DND-41 (cell line): ENCODE measurements at regions not wholly inside any gene's neighbourhood (a gene's known extent, or its start where the extent isn't known, plus 50 kb on each side); places are given as distances from the start of the nearest gene placed in this dataset.

Experiments
- ATAC-seq: fragments of 200-7000 bp; cut with Tn5 transposase; 3 replicates; pipeline ENCODE4 v1.9.1; 2021; ENCODE audit warnings: low read depth; ENCODE audit not compliant: insufficient read depth
- DNase-seq: peaks from one replicate; pipeline ENCODE4 v3.0.0-alpha.2; 2020
- H2AFZ ChIP-seq: 2 replicates; pipeline ENCODE4 v1.6.0; 2012; ENCODE audit warnings: low read depth, low read length
- H3K27ac ChIP-seq: 2 replicates; pipeline ENCODE4 v1.5.1; 2012; ENCODE audit warnings: low read length, inconsistent platforms
- H3K27me3 ChIP-seq: fragments of 200-600 bp; sonication (generic); 2 replicates; pipeline ENCODE4 v1.6.0; 2012; ENCODE audit warnings: low read length, mild to moderate bottlenecking, inconsistent platforms; ENCODE audit not compliant: insufficient read depth, poor library complexity
- H3K36me3 ChIP-seq: 2 replicates; pipeline ENCODE4 v1.5.1; 2012; ENCODE audit warnings: low read length, inconsistent platforms; ENCODE audit not compliant: insufficient read depth
- H3K4me1 ChIP-seq: 2 replicates; pipeline ENCODE4 v1.5.1; 2012; ENCODE audit warnings: mild to moderate bottlenecking, low read length; ENCODE audit not compliant: insufficient read depth
- H3K4me2 ChIP-seq: 2 replicates; pipeline ENCODE4 v1.6.0; 2012; ENCODE audit warnings: mild to moderate bottlenecking, moderate library complexity, low read length, inconsistent platforms; ENCODE audit not compliant: insufficient read depth
- H3K4me3 ChIP-seq, 2 experiments: fragments of 200-600 bp in 1 of 2; shearing (Covaris generic) in 1 of 2; 2 replicates each; pipeline ENCODE4 v1.5.1; 2012 to 2016; ENCODE audit warnings: inconsistent platforms in 2 of 2, low read length in 2 of 2, mild to moderate bottlenecking in 2 of 2, low read depth in 1 of 2, moderate library complexity in 1 of 2
- H3K79me2 ChIP-seq: 2 replicates; pipeline ENCODE4 v1.6.0; 2012; ENCODE audit warnings: low read length, inconsistent platforms; ENCODE audit not compliant: insufficient read depth
- H3K9ac ChIP-seq: 2 replicates; pipeline ENCODE4 v1.6.0; 2012; ENCODE audit warnings: low read depth, mild to moderate bottlenecking, inconsistent platforms, low read length, moderate library complexity
- H3K9me3 ChIP-seq: 2 replicates; pipeline ENCODE4 v1.5.1; 2012; ENCODE audit warnings: low read length, moderate library complexity, mild to moderate bottlenecking, inconsistent platforms; ENCODE audit not compliant: insufficient read depth, severe bottlenecking
- H4K20me1 ChIP-seq: 2 replicates; pipeline ENCODE4 v1.6.0; 2012; ENCODE audit warnings: low read length; ENCODE audit not compliant: insufficient read depth
- CTCF ChIP-seq: IDR thresholded peaks from 2 replicates; pipeline ENCODE4 v1.5.1; 2012; ENCODE audit warnings: borderline replicate concordance, low read length, moderate library complexity, mild to moderate bottlenecking; ENCODE audit not compliant: poor library complexity, severe bottlenecking; ENCODE audit errors: extremely low read depth
- EZH2 ChIP-seq: IDR thresholded peaks from 3 replicates; pipeline ENCODE4 v1.6.1; 2012; ENCODE audit warnings: borderline replicate concordance, low read depth, mild to moderate bottlenecking, moderate library complexity, low read length, inconsistent platforms; ENCODE audit not compliant: severe bottlenecking

- no peak overlapping the region for H2AFZ ChIP-seq
Measured at GRCh38 chr10:6842722-6843121, 262.6 kb upstream of the PRKCQ start.

GRCh38 chr10:6841761-6842160, 261.7 kb upstream of the PRKCQ start:
- Histone ChIP-seq H3K4me1 (no peaks in the 10 kb centered on the region), H3K4me3 (no peak overlapping the region), H2AFZ (no peak overlapping the region), H3K9me3 (no peaks in the 10 kb centered on the region), H3K36me3 (no peaks in the 10 kb centered on the region), H3K79me2 (no peaks in the 10 kb centered on the region), H3K27me3 (no peaks in the 10 kb centered on the region), H3K9ac (no peak overlapping the region), H3K4me2 (no peak overlapping the region), H3K27ac (no peak overlapping the region), H4K20me1 (no peaks in the 10 kb centered on the region)
- no peak for ATAC-seq
- DNase-seq: no peak
- TF ChIP-seq CTCF: no peak
- no peak for TF ChIP-seq EZH2

More at GRCh38 chr10:6842722-6843121, 262.6 kb upstream of the PRKCQ start:
- H3K9me3 ChIP-seq: no peaks in the 10 kb centered on the region
- H3K4me3 ChIP-seq: no peak overlapping the region
- H3K4me2 ChIP-seq: no peak overlapping the region
- DNase-seq: no peak
- H3K27me3 ChIP-seq: no peaks in the 10 kb centered on the region
- no peak overlapping the region for H3K9ac ChIP-seq
- H3K79me2 ChIP-seq: no peaks in the 10 kb centered on the region
- no peak for ATAC-seq
- TF ChIP-seq CTCF (no peak), EZH2 (no peak)
- no peaks in the 10 kb centered on the region for H3K36me3 ChIP-seq
- no peak overlapping the region for H3K27ac ChIP-seq
- no peaks in the 10 kb centered on the region for H3K4me1 ChIP-seq
- no peaks in the 10 kb centered on the region for H4K20me1 ChIP-seq

- H3K9me3 ChIP-seq: no peaks in the 10 kb centered on the region
- DNase-seq (no peak), ATAC-seq (no peak)
- H2AFZ ChIP-seq: no peak overlapping the region
- H3K79me2 ChIP-seq: no peaks in the 10 kb centered on the region
- no peak overlapping the region for H3K27ac ChIP-seq
- H3K4me1 ChIP-seq: no peaks in the 10 kb centered on the region
- no peaks in the 10 kb centered on the region for H4K20me1 ChIP-seq
- H3K4me3 ChIP-seq: no peak overlapping the region
- H3K36me3 ChIP-seq: no peaks in the 10 kb centered on the region
- no peak overlapping the region for H3K9ac ChIP-seq
- no peak for TF ChIP-seq CTCF
- no peak for TF ChIP-seq EZH2
- H3K4me2 ChIP-seq: no peak overlapping the region
- no peaks in the 10 kb centered on the region for H3K27me3 ChIP-seq
Measured at GRCh38 chr10:6840766-6841165, 260.7 kb upstream of the PRKCQ start.

GRCh38 chr10:6840201-6840691, 260.2 kb upstream of the PRKCQ start:
- no peaks in the 10 kb centered on the region for H3K79me2 ChIP-seq
- H3K36me3 ChIP-seq: no peaks in the 10 kb centered on the region
- no peaks in the 10 kb centered on the region for H3K9me3 ChIP-seq
- no peak overlapping the region for H2AFZ ChIP-seq
- DNase-seq: no peak
- no peaks in the 10 kb centered on the region for H3K27me3 ChIP-seq
- no peaks in the 10 kb centered on the region for H3K4me1 ChIP-seq
- H3K4me3 ChIP-seq: no peak overlapping the region
- H3K9ac ChIP-seq: no peak overlapping the region
- TF ChIP-seq CTCF (no peak), EZH2 (no peak)
- no peak overlapping the region for H3K27ac ChIP-seq
- H4K20me1 ChIP-seq: no peaks in the 10 kb centered on the region
- no peak for ATAC-seq
- H3K4me2 ChIP-seq: no peak overlapping the region
